GM19438 (cell line): ENCODE measurements at regions not wholly inside any gene's neighbourhood (a gene's known extent, or its start where the extent isn't known, plus 50 kb on each side); places are given as distances from the start of the nearest gene placed in this dataset.

Source experiments
- ATAC-seq: cut with Tn5 transposase; IDR thresholded peaks from one replicate; pipeline ENCODE4 v1.9.1; 2021; ENCODE audit warnings: low read depth; ENCODE audit not compliant: unreplicated experiment

GRCh38 chr3:72595927-72596610 is 252.2 kb downstream of the SHQ1 start:
- no peak for ATAC-seq

GRCh38 chr3:72595376-72595775 is 252.9 kb downstream of the SHQ1 start:
- no peak for ATAC-seq

GRCh38 chr3:72594615-72595215 is 253.5 kb downstream of the SHQ1 start:
- no peak for ATAC-seq

- ATAC-seq = no peak
Observed at GRCh38 chr3:72593881-72594397, 254.3 kb downstream of the SHQ1 start.

DNA sequence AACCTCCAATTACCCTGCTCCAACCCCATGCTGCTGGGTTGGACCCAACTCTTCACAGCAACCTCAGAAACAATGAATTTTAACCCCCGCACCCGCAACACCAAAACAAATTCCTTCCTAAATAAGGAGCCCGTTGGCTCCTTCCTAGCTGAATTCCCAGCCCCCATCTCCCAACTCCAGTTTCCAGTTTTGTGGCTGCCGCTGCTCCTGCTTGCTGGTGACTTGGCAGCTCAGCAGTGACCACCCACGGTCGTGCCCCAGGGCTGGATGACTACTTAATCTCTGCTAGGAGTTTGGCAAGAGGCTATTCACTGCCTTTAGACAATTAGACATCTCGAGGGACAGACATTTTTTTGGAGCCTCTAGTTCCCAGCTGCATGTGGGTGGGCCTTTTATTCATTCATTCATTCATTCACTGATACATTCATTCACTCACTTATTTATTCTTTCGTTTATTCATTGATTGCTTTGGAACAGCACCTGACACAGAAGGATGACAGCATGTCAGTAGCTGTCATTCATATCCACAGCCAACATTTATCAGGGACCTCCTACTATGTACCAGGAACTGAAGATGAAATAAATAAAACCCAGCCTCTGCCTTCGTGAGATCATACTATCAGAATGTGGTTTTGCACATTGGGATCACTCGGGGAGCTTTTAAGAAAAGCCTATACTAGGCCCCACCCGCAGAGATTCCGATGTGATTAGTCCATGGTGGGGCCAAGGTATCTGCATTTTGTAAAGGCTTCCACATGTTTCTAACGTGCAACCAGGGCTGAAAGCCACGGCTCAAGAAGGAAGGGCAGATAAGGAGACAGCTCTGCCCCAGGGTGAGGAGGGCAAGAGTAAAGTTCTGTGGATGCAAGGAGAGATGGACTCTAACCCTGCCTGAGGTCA is 256.5 kb downstream of the SHQ1 start:
- no peak for ATAC-seq

DNA sequence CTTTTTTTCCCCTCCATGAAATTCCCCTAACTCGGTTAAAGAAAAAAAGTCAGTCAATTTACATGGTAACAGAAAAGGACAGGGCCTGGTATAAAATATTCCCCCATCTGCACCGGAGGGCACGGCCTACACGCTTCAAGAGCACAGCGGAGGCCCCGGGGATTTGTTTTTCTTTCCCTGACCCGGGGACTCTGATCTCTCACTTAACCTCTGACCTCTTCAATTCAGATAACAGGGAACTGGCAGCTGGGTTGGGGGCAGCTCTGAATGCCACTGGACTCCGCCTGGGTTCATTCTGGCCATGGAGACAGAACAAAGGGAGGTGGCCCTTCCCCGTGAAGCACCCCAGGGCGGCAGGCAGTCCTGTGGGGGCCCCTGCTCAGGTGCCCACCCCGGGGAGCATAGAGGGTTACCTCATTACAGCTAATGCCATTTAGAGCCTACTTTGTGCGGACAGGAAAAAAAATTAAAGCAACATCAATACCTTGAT is 257.5 kb downstream of the SHQ1 start:
- ATAC-seq = no peak

DNA sequence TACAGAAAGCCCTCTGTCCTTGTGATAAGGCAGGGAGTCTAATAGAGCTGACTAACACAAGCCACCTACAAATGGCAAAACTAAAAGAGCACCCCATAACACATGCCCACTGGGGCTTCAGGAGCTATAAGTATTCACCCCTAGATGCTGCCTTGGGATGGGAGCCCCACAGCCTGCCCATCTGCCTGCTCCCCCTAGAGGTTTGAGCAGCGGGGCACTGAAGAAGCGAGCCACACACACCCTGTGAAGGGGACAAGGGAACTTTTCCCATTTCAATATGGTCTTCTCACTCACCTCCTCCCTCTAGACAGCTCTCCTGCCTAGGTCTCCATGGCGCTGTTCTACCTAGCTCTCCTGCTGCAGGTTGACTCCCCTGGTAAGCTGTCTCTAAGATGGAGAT is 261.0 kb downstream of the SHQ1 start:
- ATAC-seq = no peak

- no peak for ATAC-seq
Observed at GRCh38 chr3:72586694-72587093, 261.6 kb downstream of the SHQ1 start.

- no peak for ATAC-seq
Observed at GRCh38 chr3:72585966-72586365, 262.3 kb downstream of the SHQ1 start.

DNA sequence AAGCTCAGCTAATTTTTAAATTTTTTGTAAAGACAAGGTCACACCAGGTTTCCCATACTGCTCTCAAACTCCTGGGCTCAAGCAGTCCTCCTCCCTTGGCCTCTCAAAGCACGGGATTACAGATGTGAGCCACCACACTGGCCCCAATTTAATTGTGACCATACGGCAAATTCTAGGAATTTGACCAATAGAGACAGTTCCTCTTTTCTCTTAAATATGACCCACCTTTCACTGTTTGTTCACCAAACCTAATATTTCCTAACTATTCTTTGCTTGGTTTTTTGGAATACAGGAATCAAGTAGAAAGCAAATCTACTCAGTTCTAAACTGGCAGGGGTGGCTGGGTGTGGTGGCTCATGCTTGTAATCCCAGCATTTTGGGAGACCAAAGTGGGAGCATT is 264.0 kb downstream of the SHQ1 start:
- no peak for ATAC-seq

- no peak for ATAC-seq
Observed at GRCh38 chr3:72582963-72583362, 265.3 kb downstream of the SHQ1 start.

DNA sequence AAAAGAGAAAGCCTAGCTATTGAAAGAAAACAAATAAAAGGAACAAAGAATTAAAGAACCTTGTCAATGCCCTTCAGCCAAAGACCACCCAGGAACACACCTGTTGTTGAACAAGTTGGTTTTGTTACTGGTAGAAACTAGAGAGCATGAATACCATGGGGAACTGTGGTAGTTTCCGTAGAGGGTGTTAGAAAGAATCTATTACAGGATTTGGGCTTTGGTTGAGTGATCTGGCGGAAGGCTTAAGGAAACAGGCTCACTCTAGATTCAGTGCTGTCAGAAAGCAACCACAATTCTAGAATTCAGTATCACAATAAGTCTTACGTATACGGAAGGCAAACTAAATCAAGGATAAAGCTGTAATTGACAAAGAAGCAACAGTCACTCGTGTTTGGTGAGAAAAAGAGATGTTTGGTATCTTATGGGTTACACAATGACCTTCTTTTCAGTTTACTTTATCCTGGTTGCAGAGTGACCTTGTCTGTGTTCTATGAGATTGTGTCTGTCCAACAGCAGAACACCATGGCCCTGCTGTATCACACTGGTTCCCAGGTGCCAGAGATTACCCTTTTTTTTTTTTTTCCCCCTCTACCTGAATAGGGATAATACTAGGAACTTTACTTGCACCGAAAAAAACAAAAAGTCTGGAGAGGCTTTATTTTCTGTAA is 265.9 kb downstream of the SHQ1 start:
- ATAC-seq = peak; percentile 100

GRCh38 chr3:72580900-72581299 is 267.3 kb downstream of the SHQ1 start:
- no peak for ATAC-seq

GRCh38 chr3:72580246-72580756 is 267.9 kb downstream of the SHQ1 start:
- ATAC-seq = no peak

- no peak for ATAC-seq
Observed at GRCh38 chr3:72579581-72580245, 268.5 kb downstream of the SHQ1 start.

DNA sequence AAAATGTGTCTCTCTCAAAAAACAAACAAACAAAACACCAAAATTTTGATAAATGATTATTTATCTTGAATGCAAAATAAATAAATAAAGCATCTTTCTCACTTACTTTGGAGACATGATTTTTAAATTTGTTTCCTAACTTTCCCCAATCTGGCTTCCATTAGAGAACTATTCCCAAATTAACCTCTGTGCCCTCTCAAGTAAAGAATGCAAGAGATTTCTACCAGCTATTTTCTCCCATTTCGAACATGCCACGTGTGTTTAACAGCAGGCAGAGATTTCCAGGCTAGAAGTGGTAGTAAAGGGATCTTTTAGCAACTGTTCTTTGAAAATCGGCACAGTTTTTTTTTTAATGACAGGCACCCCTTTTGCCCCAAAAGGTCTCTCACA is 269.1 kb downstream of the SHQ1 start:
- no peak for ATAC-seq

DNA sequence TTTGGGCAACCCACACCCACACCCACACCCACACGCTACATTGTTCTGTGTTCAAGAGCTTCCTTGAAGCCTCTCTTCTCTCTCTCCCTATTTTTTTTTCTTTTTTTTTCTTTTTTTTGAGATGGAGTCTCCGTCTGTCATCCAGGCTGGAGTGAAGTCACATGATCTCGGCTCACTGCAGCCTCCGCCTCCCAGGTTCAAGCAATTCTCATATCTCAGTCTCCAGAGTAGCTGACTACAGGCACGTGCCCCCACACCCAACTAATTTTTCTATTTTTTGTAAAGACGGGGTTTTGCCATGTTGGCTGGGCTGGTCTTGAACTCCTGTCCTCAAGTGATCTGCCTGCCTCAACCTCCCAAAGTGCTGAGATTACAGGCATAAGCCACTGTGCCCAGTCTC is 271.1 kb downstream of the SHQ1 start:
- ATAC-seq = no peak

DNA sequence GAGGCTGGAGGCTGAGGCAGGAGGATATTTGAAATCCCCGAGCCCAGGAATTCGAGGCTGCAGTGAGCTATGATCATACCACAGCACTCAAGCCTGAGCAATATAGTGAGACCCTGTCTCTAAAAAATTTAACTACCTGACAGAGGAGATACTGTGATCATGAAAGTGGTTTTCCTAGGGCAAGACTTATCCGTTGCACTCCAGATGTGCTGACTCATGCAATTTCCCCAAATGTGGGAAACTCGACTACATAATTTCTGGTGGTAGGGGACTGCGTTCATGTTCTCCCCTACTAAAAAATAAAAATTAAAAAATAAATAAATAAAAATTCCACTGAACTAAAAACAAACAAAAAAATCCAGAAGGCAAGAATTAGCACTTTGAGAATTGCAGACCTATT is 271.7 kb downstream of the SHQ1 start:
- ATAC-seq = no peak

DNA sequence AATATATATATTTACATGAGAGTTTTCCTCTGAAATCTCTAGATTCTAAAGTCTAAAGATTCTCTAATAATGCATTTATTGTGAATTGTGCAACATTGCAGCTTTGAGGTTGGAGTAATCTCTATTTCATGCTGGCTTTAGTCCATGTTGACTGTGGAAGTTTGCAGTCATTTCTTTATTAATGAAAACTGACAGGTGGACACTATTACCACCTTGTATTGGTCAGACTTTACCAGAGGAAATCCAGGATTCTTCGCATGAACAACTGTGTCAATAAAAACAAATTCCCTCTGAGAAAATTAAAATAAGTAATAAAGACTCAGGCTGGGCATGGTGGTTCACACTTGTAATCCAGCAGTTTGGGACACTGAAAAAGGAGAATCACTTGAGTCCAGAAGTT is 274.1 kb downstream of the SHQ1 start:
- ATAC-seq = no peak

DNA sequence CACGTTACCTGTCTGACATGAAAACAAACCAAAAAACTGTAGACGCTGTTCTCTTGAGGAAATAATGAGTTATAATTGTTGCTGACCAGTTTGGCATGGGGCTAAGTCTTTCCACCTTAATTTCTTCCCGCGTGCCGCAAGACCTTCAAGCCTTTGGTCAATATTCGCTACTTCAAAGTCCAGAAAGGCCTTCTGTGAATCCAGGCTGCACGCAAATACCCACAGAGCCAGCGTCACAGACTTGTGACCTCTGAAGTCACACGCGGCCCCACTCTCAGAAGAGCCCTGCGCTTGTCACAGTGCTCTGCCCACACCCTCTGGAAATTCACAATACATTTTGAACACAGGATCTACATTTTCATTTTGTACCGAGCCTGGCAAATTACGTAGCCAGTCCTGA is 275.2 kb downstream of the SHQ1 start:
- ATAC-seq = no peak
